Prostate gland (tissue), 2 donors: ENCODE measurements at regions not wholly inside any gene's neighbourhood (a gene's known extent, or its start where the extent isn't known, plus 50 kb on each side); places are given as distances from the start of the nearest gene placed in this dataset.
"Not testable (repeated sequence)": the region's sequence is repeated elsewhere in the genome, so short reads cannot be mapped to it uniquely, and the experiment has no call there.

Experiments used
- DNase-seq: peaks from one replicate; pipeline ENCODE4 v3.0.0-alpha.2; 2019; ENCODE audit warnings: low spot score
- H3K27ac ChIP-seq, 2 donors: fragments of 200-600 bp; sonication (generic); 2 replicates each; pipeline ENCODE4 v1.5.1; 2017 to 2019
- H3K27me3 ChIP-seq: fragments of 200-600 bp; sonication (generic); replicated peaks from 2 replicates; pipeline ENCODE4 v1.5.1; 2019; ENCODE audit not compliant: insufficient read depth
- H3K36me3 ChIP-seq, 2 donors: fragments of 200-600 bp; sonication (generic); 1 replicate in 1 of 2; 2 replicates in 1 of 2; pipeline versions ENCODE4 v1.5.1 to v1.8.1; 2017 to 2019
- H3K4me1 ChIP-seq: fragments of 200-600 bp; sonication (generic); replicated peaks from 2 replicates; pipeline ENCODE4 v1.5.1; 2019
- H3K4me3 ChIP-seq, 2 donors: fragments of 200-600 bp; sonication (generic); 2 replicates each; pipeline ENCODE4 v1.5.1; 2017 to 2019
- H3K9me3 ChIP-seq: fragments of 200-600 bp; sonication (generic); 2 replicates; pipeline ENCODE4 v1.5.1; 2017
- WGBS: methylation state at CpG from one replicate; pipeline ENCODE4 v1.1.5; 2018; 5-methylcytosine and 5-hydroxymethylcytosine counted together
- intact Hi-C: fragments of 100-400 bp; cut with DNase I; formaldehyde crosslinking; loops from one replicate; pipeline ENCODE4 v1.14.2; 2022

GRCh38 chr1:149267287-149267686, 163.9 kb upstream of the NBPF9 start:
- intact Hi-C loops, H3K27ac ChIP-seq, H3K36me3 ChIP-seq, DNase-seq, H3K4me1 ChIP-seq, H3K9me3 ChIP-seq, H3K4me3 ChIP-seq, H3K27me3 ChIP-seq: not testable (repeated sequence)
- no CpG with 5 or more reads among the region's 3 CpGs for WGBS

DNA sequence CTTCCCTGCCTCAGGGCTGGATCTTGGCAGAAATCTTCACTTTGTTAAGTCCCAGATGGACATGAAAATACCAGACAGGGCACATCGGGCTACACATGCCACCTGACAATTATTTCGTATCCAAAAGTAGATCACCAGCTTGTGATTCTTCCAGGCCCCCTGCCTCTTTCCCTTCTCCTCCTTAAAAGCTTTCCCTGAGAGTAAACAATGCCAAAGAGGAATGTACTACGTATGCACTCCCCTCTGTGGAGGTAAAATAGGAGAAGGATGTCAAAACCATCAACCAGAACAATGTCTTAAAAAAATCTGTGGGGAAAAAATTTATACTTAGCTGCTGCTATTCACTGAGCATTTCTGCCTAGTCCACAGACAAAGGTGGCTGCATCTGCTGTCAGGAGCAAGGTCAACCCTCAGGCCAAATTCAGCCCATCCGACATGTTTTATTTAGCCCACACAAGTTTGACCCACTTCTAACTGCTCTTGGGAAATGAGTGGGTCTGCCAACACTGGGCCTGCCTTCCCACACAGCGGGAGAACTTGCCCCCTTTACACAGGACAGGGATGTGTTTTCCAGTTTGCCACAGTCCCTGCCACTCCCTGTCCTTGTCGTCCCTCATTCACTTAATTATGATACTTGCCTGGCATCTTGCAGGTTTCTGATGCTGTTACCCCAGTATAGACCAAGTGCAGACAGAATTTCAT, 165.8 kb upstream of the NBPF9 start:
- H3K27me3 ChIP-seq, H3K9me3 ChIP-seq, DNase-seq, H3K27ac ChIP-seq, H3K36me3 ChIP-seq, H3K4me1 ChIP-seq, intact Hi-C loops, H3K4me3 ChIP-seq: not testable (repeated sequence)
- WGBS = no CpG with 5 or more reads among the region's 6 CpGs

DNA sequence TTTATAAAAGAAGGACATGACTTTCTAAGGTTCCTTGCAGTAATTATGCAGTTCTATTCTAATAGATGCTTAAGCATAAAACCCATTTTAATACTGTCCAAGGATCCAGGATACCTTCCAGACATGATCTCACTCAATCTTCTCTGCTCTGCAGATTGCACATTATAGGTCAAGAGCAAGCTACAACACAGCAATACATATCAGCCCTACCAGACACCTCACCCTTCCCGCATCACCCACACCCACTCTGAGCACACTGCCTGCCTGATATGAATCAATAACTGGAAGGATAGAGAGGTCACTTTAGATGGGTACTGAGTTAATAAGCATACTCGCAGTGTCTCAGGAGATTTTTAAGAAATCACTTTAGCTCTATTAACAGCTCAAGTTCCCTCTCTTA, 166.5 kb upstream of the NBPF9 start:
- H3K27me3 ChIP-seq, H3K4me3 ChIP-seq, intact Hi-C loops, H3K36me3 ChIP-seq, DNase-seq, H3K27ac ChIP-seq, H3K9me3 ChIP-seq, H3K4me1 ChIP-seq: not testable (repeated sequence)
- no CpG with 5 or more reads among the region's 2 CpGs for WGBS

GRCh38 chr1:149274493-149274892, 171.1 kb upstream of the NBPF9 start:
- H3K9me3 ChIP-seq, H3K4me1 ChIP-seq, DNase-seq, intact Hi-C loops, H3K4me3 ChIP-seq, H3K36me3 ChIP-seq, H3K27ac ChIP-seq, H3K27me3 ChIP-seq: not testable (repeated sequence)
- 92% methylated on average over 2 of the region's 5 CpGs for WGBS

- no CpG with 5 or more reads among the region's 6 CpGs for WGBS
- H3K27me3 ChIP-seq, H3K4me3 ChIP-seq, DNase-seq, H3K4me1 ChIP-seq, H3K27ac ChIP-seq, H3K36me3 ChIP-seq, intact Hi-C loops, H3K9me3 ChIP-seq: not testable (repeated sequence)
Observed at GRCh38 chr1:149275802-149276201, 172.5 kb upstream of the NBPF9 start.

GRCh38 chr1:149276496-149276895, 173.1 kb upstream of the NBPF9 start:
- DNase-seq, H3K27ac ChIP-seq, H3K27me3 ChIP-seq, intact Hi-C loops, H3K4me1 ChIP-seq, H3K9me3 ChIP-seq, H3K4me3 ChIP-seq, H3K36me3 ChIP-seq: not testable (repeated sequence)
- no CpG with 5 or more reads among the region's 5 CpGs for WGBS

DNA sequence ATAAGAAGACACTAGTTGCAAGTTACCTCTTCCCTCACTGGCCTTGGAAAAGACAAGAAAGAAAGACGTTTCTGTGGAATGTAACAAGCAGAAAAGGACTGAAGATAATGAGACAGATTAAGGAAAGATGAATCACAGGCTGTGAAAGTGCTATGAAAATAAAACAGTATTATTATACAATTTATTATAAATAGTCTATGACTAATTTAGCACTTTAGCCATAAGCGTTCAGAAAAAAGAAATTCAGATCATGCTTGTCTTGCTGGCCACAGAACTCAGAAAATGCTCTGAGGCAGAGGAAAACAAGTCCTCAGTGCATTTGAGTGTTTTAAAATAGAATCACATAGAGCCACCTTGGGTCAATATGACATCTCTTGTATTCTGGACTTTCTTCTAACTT, 174.8 kb upstream of the NBPF9 start:
- H3K4me3 ChIP-seq, intact Hi-C loops, DNase-seq, H3K27me3 ChIP-seq, H3K9me3 ChIP-seq, H3K36me3 ChIP-seq, H3K27ac ChIP-seq, H3K4me1 ChIP-seq: not testable (repeated sequence)
- WGBS = no CpG with 5 or more reads among the region's 2 CpGs

DNA sequence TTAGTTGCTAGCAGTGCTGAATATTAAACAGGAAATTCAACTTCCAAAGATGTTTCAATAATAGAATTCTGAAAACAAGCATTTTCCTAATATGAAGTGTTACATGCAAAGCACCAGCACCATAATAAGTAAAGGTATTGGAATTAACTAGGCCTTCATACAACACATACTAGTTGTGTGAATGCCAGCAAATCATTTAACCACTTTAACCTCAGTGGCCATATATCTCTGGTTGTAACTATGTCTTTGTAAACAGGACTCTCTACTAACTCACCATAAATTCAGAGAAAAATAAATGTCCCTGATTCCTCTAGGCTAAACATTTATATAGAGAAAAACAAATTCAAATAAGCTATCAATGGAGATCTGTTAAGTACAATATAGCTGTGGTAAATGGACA, 175.7 kb upstream of the NBPF9 start:
- H3K4me1 ChIP-seq, H3K9me3 ChIP-seq, intact Hi-C loops, H3K27me3 ChIP-seq, H3K36me3 ChIP-seq, DNase-seq, H3K4me3 ChIP-seq, H3K27ac ChIP-seq: not testable (repeated sequence)

GRCh38 chr1:149279512-149279911, 176.2 kb upstream of the NBPF9 start:
- 78% methylated on average over 1 of the region's 2 CpGs for WGBS
- DNase-seq, H3K4me1 ChIP-seq, H3K9me3 ChIP-seq, intact Hi-C loops, H3K27me3 ChIP-seq, H3K4me3 ChIP-seq, H3K36me3 ChIP-seq, H3K27ac ChIP-seq: not testable (repeated sequence)

- no CpG with 5 or more reads among the region's 4 CpGs for WGBS
- H3K4me3 ChIP-seq, intact Hi-C loops, H3K27me3 ChIP-seq, H3K27ac ChIP-seq, DNase-seq, H3K4me1 ChIP-seq, H3K9me3 ChIP-seq, H3K36me3 ChIP-seq: not testable (repeated sequence)
Observed at GRCh38 chr1:149284773-149285172, 181.4 kb upstream of the NBPF9 start.

DNA sequence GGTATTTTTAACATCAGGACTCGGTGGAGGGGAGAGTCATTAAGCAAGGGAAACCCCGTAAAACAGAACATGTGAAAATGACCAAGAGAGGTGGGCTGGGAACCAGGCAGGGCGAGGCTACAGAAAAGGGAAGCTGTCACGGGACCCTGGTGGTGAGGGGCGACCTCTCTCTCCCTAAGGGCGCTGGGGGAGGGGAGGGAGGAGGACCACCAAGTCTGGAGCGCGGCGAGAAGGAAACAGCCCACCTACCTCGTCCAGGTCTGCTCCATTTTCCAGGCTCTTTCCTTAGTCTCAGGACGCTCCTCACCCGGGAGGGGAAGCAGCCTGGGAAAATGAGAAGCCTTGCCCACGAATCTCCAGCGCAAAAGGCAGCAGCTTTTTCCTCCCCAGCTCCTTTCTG, 181.9 kb upstream of the NBPF9 start:
- DNase-seq, intact Hi-C loops, H3K9me3 ChIP-seq, H3K27me3 ChIP-seq, H3K4me1 ChIP-seq, H3K4me3 ChIP-seq, H3K27ac ChIP-seq, H3K36me3 ChIP-seq: not testable (repeated sequence)
- WGBS = no CpG with 5 or more reads among the region's 14 CpGs

- no CpG with 5 or more reads among the region's 38 CpGs for WGBS
- DNase-seq, intact Hi-C loops, H3K27me3 ChIP-seq, H3K4me1 ChIP-seq, H3K27ac ChIP-seq, H3K9me3 ChIP-seq, H3K4me3 ChIP-seq, H3K36me3 ChIP-seq: not testable (repeated sequence)
Observed at GRCh38 chr1:149285638-149286037, 182.3 kb upstream of the NBPF9 start.

- 77% methylated on average over 1 of the region's 1 CpG for WGBS
- DNase-seq, intact Hi-C loops, H3K4me3 ChIP-seq, H3K36me3 ChIP-seq, H3K4me1 ChIP-seq, H3K9me3 ChIP-seq, H3K27ac ChIP-seq, H3K27me3 ChIP-seq: not testable (repeated sequence)
Observed at GRCh38 chr1:149288580-149288979, 185.2 kb upstream of the NBPF9 start.
